ENCODE measurements at regions not wholly inside any gene's neighbourhood (a gene's known extent, or its start where the extent isn't known, plus 50 kb on each side); places are given as distances from the start of the nearest gene placed in this dataset.

DNA sequence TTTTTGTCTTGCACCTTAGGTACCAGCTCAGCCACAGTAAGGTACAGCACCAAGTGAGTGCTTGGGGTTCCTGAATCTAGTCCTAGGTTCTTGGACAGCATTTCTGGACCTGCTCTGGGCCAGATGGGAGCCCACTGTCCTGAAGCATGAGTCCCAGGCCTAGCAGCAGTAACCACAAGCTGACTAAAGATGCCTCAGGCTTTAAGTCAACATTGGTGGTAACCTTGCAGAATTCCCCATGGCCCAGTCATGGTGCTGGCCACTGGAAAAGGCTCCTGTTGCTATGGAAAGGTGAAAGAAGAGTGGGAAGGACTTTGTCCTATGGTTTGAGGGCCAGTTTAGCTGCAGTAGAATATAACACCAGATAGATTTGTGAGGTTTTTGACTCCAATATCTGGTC lies 86.9 kb upstream of the CLEC14A start:
- peak; percentile 58 for DNase-seq (ENCODE audit: low read depth)

DNA sequence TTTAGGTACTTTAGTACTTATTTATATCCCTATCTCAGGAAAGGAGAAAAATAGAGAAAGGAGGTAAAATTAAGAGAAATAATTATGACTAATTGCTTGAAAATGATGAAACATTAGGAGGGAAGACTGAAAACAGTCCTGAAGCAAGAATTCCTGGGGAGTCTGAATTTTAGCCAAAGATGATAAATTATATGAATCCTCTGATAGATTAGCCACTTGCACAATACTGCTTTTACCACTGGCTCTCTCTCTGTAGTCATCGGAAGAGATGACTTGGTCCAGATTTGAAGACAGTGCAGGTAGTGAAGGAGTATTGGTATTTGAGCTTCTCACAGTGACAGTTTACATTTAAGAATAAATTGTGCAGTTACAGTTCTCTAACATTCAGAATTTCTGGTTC lies 83.8 kb upstream of the CLEC14A start:
- DNase-seq (ENCODE audit: low read depth): no peak

DNA sequence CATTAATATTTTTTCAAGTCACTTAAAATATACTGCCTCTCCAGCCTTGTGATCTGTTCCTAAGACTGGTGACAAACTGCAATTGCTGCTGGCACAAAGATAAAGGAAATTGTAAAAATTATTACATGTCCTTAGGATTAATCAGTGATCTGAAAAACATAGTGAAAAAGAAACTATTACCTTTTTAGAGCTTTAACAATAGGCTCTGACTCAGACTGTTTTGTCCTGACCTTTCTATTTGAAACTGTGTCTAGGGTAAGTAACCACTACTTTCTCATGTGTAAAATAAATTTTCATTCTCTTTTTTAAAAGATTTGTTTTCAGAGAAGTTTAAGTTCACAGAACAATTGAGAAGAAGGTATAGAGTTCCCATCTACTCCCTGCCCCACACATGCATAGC lies 80.4 kb upstream of the CLEC14A start:
- no peak for DNase-seq (ENCODE audit: low read depth)

DNA sequence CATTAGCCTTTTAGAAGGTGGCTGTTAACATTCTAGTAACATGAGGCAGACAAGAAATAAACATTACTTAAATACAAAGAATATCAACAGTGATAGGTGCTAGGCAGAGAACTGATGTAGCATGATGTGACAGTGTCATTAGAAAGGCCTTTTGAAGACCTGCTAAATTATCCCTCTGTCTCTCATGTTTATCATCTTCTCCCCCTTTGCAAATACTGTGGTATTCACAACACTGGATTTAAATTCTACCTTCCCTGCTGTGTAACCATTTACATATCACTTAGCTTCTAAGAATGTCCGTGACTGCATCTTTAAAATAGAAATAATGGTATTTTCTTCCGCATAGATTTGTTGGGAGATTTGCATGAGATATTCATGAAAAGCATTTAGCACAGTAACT lies 74.4 kb upstream of the CLEC14A start:
- no peak for DNase-seq (ENCODE audit: low read depth)

DNA sequence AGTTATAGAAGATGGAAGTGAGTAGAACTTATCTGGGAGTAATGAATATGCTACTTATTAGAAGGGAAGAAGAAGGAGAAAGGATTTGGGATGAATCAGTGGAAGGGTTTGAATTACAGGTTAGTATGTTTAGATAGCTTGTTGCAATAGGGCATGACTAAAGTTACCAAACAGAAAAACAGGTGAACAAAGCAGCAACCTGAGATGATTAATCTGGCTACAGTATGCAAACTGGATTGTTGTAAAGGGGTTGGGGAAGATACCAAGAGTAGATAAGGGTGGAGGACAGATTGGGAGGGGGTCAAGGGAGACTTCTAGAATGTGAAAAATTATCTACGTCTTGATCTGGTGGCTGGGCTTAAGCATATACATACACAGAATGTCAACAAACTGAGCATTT lies 73.4 kb upstream of the CLEC14A start:
- no peak for DNase-seq (ENCODE audit: low read depth)

DNA sequence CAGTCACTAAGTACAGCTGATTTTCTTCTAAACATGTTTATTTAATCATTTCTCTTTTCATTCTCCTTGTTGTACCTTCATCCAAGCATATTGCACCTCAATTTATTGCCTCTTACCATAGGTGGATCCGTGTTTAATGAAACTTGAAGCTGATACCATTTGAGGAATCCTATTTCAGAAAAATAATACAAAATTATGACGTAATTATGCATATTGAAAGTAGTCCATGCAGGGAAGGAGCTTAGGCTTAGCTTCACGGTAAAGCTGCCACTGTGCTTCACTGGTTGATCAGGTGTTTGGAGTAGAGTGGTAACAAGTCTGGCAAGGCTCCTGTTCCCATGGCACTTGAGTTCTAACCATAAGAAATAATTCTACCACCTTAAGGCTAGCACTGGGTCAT lies 61.0 kb upstream of the CLEC14A start:
- DNase-seq (ENCODE audit: low read depth): no peak

DNA sequence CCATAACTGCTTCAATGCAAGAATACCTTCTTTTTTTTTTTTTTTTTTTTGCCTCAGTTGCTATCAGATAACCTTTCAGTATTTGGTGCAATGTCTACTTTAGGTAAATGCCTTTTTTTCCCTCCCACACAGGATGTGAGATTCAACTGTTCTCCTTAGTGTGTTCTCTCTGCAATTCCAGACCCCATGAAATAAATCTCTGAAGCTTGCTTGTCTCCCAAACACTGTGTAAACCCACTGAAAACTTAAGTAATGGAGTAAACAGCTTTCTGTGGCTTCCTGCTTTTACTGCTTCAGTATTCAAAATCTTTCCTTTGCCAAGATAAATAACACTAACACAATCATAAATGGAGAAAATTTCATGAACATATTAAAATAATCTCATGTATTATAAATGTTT lies 55.8 kb upstream of the CLEC14A start:
- DNase-seq (ENCODE audit: low read depth): no peak

DNA sequence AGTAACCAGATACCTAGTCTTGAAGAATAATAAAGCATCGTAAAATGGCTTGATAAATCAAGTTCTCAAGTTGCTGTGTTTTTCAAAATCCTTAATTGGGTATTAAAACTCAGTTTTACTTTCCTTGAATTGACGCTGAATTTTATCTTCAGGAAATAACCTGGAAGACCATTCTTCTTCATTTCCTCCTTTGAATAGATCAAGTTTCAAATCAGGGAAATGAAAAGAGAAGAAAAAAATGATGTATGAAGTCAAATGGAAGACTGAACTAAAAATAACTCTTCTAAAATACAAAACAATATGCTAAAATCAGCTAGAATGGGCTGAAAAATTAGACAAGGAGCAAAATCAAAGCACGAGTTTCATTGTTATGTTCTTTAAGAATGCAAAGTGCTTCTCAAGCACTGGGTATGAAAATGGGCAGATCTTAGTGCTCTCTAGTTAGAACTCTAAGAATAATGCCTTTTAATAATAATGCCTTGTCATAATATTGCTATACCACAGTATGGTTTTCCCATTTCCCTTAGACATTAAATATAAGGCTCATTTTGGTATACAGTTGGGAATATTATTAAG lies 54.6 kb upstream of the CLEC14A start:
- DNase-seq (ENCODE audit: low read depth): no peak

DNA sequence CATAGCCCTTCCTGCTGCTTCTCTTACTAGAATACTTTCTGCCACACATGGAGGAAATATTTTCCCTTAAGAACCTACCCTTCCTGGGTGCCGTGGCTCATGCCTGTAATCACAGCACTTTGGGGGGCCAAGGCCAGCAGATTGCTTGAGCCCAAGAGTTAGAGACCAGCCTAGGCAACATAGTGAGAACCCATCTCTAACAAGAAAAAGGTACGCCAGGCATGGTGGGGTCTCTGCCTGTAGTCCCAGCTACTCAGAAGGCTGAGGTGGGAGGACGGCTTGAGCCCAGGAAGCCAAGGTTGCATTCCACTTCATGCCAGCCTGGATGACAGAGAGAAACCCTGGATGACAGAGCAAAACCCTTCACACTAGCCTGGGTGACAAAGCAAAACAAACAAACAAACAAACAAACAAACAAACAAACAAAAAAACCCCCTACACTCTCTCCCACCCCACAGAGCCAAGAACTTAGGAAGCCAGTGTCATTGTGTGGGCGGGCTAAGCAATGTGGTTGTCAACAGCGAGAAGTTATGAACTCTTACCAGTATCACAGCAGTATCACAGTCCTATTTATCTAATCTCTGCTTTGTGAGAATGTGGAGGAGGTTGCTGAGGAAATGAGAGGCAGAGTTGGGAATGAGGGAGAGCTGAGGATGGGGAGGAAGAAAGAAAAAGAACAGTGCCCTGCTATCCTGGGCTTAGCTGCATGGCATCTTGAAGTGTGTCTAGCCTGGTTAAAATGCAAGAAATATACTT lies 53.8 kb upstream of the CLEC14A start:
- no peak for DNase-seq (ENCODE audit: low read depth)

Measured in myocyte (in vitro differentiated cells).